Common myeloid progenitor, CD34-positive (primary cell): ENCODE measurements at regions not wholly inside any gene's neighbourhood (a gene's known extent, or its start where the extent isn't known, plus 50 kb on each side); places are given as distances from the start of the nearest gene placed in this dataset.

Experiments used
- CTCF ChIA-PET: fragments of 350-600 bp; sonication (Branson Sonifier 250); formaldehyde crosslinking; loops from one replicate; lab custom pipeline; 2021; ENCODE audit warnings: antibody characterized with exemption; lab: Charles Lee
- POLR2A ChIA-PET: fragments of 350-600 bp; sonication (Branson Sonifier 250); formaldehyde crosslinking; loops from one replicate; lab custom pipeline; 2021; ENCODE audit warnings: antibody characterized with exemption; lab: Charles Lee
- DNase-seq, 3 donors: peaks; one replicate each; pipeline versions ENCODE4 v3.0.0 to v3.0.0-alpha.2; 2013
- H3K27ac ChIP-seq, 2 experiments: 1 replicate in 1 of 2; 2 replicates in 1 of 2; pipeline ENCODE4 v1.7.0; 2013; ENCODE audit warnings: inconsistent platforms in 2 of 2, low read length in 2 of 2, mild to moderate bottlenecking in 2 of 2, low read depth in 1 of 2, moderate library complexity in 1 of 2; ENCODE audit not compliant: severe bottlenecking in 2 of 2, insufficient read depth in 1 of 2, poor library complexity in 1 of 2
- H3K27me3 ChIP-seq, 5 experiments: replicated peaks in 2 of 5; 1 replicate in 3 of 5; 2 replicates in 2 of 5; pipeline versions ENCODE4 v1.6.1 to v1.7.0; 2013; ENCODE audit warnings: low read length in 4 of 5, mild to moderate bottlenecking in 2 of 5, moderate library complexity in 2 of 5, inconsistent platforms in 1 of 5; ENCODE audit not compliant: insufficient read depth in 5 of 5, control insufficient read depth in 4 of 5
- H3K36me3 ChIP-seq, 4 experiments: 1 replicate in 2 of 4; 2 replicates in 2 of 4; pipeline versions ENCODE4 v1.6.1 to v1.7.0; 2013; ENCODE audit warnings: low read length in 3 of 4, control low read depth in 1 of 4, mild to moderate bottlenecking in 1 of 4; ENCODE audit not compliant: control insufficient read depth in 4 of 4, insufficient read depth in 4 of 4
- H3K4me1 ChIP-seq, 4 experiments: 1 replicate in 3 of 4; 2 replicates in 1 of 4; pipeline versions ENCODE4 v1.6.1 to v1.7.1; 2013; ENCODE audit warnings: low read length in 3 of 4, mild to moderate bottlenecking in 3 of 4, control low read depth in 1 of 4, inconsistent platforms in 1 of 4, moderate library complexity in 1 of 4; ENCODE audit not compliant: control insufficient read depth in 4 of 4, insufficient read depth in 4 of 4; ENCODE audit errors: control extremely low read depth in 1 of 4
- H3K4me3 ChIP-seq, 7 experiments: 1 replicate in 4 of 7; 2 replicates in 3 of 7; pipeline versions ENCODE4 v1.5.1 to v1.7.0; 2013; ENCODE audit warnings: mild to moderate bottlenecking in 7 of 7, low read length in 6 of 7, moderate library complexity in 6 of 7, inconsistent platforms in 2 of 7, low read depth in 2 of 7, control low read depth in 1 of 7; ENCODE audit not compliant: insufficient read depth in 4 of 7, control insufficient read depth in 1 of 7; ENCODE audit errors: extremely low read depth in 1 of 7
- H3K9me3 ChIP-seq, 5 experiments: 1 replicate in 4 of 5; 2 replicates in 1 of 5; pipeline versions ENCODE4 v1.6.1 to v1.7.1; 2013; ENCODE audit warnings: low read length in 4 of 5, mild to moderate bottlenecking in 2 of 5, inconsistent platforms in 1 of 5, low read depth in 1 of 5, moderate library complexity in 1 of 5; ENCODE audit not compliant: control insufficient read depth in 4 of 5, insufficient read depth in 2 of 5; ENCODE audit errors: control extremely low read depth in 1 of 5
- WGBS: methylation state at CpG from one replicate; pipeline ENCODE4 v1.1.5; 2013; ENCODE audit not compliant: insufficient coverage; 5-methylcytosine and 5-hydroxymethylcytosine counted together

DNA sequence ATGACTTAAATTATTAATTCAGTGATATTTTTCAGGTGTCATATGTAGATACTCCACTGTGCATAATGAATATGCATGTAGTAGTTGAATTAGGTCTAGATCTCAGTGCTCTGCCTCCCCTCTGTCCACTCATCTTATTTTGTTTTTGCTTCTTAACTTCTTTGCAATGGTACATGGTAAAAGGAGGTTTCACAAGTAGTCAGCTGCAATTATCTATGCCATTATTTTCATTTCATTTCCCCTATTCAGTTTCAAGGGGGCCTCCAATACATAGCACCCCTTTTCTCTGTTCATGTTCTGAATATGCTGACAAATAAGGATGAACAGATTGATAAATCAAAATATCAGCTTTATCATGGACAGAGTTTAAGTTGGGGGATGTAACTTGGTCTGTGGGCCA is 511.6 kb upstream of the ZNF608 start:
- no peaks in the 10 kb centered on the region for H3K36me3 ChIP-seq
- ChIA-PET CTCF (no interaction called here), POLR2A (no interaction called here)

DNA sequence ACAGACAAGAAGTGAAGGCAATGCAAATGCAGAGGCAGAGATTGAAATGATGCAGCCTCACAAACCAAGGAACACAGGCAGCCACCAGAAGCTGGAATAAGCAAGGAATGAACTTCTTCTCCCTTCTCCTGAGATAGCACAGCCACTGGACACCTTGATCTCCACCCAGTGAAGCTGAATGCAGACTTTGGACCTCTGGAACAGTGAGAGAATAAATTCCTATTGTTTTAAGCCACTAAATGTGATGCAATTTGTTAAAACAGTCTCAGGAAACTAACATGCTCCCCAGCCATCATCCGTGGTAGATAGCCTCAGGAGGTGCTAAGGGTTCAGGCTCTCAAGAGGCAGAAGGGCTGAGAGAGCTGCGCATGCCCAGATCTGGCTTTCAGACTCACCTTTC is 512.2 kb upstream of the ZNF608 start:
- no peaks in the 10 kb centered on the region for H3K4me1 ChIP-seq
- peaks cover 0 to 8% (median 2%) of the 10 kb centered on the region in 5 experiments for H3K9me3 ChIP-seq
- ChIA-PET CTCF (no interaction called here), POLR2A (no interaction called here)
- no peak overlapping the region for H3K27ac ChIP-seq
- H3K27me3 ChIP-seq = peaks cover 0 to 2% (median 0%) of the 10 kb centered on the region in 5 experiments
- H3K4me3 ChIP-seq = no peak overlapping the region
- 50% methylated on average over 1 of the region's 2 CpGs for WGBS
- H3K36me3 ChIP-seq = no peaks in the 10 kb centered on the region
- DNase-seq = no peak

More for the DNA sequence above, 511.6 kb upstream of the ZNF608 start:
- H3K4me1 ChIP-seq = no peaks in the 10 kb centered on the region
- peaks cover 0 to 9% (median 3%) of the 10 kb centered on the region in 5 experiments for H3K9me3 ChIP-seq
- H3K27me3 ChIP-seq = peaks cover 0 to 2% (median 0%) of the 10 kb centered on the region in 5 experiments
- no peak overlapping the region for H3K4me3 ChIP-seq
- DNase-seq = no peak
- H3K27ac ChIP-seq = no peak overlapping the region

DNA sequence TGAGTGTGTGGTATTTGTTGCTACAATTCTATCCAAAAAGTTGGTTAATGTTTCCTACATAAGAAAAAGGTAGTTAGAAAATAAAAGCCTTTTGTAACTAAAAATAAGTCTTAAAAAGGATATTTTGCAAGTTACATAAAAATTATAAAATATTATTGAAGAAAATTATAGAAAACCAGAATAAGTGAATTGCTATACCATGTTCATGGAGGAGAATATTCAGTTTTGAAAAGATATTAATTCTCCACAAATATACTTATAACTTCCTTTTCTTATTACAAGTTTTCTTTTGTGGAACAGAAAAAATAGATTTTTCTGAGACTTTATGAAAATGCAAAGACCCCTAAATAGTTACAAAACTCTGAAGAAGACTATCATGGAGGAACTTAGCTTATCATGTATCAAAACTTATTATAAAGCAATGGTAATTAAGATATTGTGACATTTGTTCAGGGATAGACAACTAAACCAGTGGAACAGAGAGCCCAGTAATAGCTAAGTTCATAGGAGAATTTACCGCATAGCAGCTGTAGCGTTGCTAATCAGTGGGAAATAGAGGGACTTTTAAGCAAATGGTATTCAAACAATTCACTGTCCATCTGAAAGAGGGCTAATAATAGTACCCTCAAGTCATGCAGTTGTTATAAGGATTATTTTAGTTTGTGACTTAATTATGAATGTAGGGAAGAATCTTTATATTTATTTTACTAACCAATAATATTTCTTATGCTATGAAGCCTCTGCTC is 515.2 kb upstream of the ZNF608 start:
- DNase-seq = no peak
- peaks cover 0 to 2% (median 0%) of the 10 kb centered on the region in 5 experiments for H3K27me3 ChIP-seq
- H3K36me3 ChIP-seq = no peaks in the 10 kb centered on the region
- WGBS = 95% methylated on average over 2 of the region's 2 CpGs
- ChIA-PET CTCF (no interaction called here), POLR2A (no interaction called here)
- no peaks in the 10 kb centered on the region for H3K4me1 ChIP-seq
- H3K27ac ChIP-seq = no peak overlapping the region
- peaks cover 0 to 2% (median 0%) of the 10 kb centered on the region in 5 experiments for H3K9me3 ChIP-seq
- no peak overlapping the region for H3K4me3 ChIP-seq

DNA sequence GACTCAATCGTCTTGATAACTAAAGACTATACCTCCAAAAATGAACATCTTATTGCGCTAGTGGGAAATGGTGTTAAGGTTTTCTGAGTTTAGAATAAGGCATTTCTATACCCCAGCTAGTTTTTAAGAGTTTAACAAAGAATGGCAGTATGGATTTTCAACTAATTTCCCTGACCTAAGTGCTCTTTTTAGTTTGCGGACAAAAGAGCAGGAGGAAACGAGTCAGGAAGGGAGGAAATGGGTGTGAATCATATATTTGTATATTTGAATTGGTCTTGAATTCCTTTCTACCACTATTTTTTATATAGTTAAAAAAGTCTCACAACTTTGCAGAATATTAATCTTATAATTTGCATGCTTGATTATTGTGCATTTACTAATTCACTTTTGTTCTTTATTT is 516.3 kb upstream of the ZNF608 start:
- no peaks in the 10 kb centered on the region for H3K36me3 ChIP-seq
- H3K27me3 ChIP-seq = peaks cover 0 to 2% (median 0%) of the 10 kb centered on the region in 5 experiments
- H3K4me3 ChIP-seq = no peak overlapping the region
- H3K27ac ChIP-seq = no peak overlapping the region
- H3K4me1 ChIP-seq = no peaks in the 10 kb centered on the region
- POLR2A ChIA-PET = no interaction called here
- DNase-seq = no peak
- CTCF ChIA-PET = no interaction called here
- WGBS = no CpG with 5 or more reads among the region's 4 CpGs
- H3K9me3 ChIP-seq = peaks cover 0 to 2% (median 0%) of the 10 kb centered on the region in 5 experiments

DNA sequence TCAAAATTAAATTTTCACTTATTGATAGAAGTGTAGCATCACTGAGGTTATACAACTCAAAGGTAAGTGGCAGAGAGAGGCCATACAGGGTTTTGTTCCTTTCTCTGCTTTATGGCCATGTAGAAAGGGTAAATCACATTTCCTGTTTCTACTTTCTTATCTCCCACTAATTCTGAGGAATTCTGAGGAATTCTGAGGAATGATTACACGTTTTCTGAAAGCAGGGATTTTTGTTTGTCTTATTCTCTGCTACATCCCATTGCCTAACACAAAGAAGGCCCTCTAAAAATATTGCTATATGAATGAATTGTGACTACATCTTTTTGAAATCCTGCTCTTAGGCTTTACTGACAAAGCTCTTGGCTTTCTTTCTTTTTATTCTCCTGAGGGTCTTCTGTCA is 516.9 kb upstream of the ZNF608 start:
- Histone ChIP-seq H3K9me3 (peaks cover 0 to 2% (median 0%) of the 10 kb centered on the region in 5 experiments), H3K4me1 (no peaks in the 10 kb centered on the region), H3K36me3 (no peaks in the 10 kb centered on the region), H3K27ac (no peak overlapping the region), H3K27me3 (peaks cover 0 to 2% (median 0%) of the 10 kb centered on the region in 5 experiments), H3K4me3 (no peak overlapping the region)
- WGBS = no CpG with 5 or more reads among the region's 1 CpG
- POLR2A ChIA-PET = no interaction called here
- CTCF ChIA-PET = no interaction called here
- DNase-seq = no peak

DNA sequence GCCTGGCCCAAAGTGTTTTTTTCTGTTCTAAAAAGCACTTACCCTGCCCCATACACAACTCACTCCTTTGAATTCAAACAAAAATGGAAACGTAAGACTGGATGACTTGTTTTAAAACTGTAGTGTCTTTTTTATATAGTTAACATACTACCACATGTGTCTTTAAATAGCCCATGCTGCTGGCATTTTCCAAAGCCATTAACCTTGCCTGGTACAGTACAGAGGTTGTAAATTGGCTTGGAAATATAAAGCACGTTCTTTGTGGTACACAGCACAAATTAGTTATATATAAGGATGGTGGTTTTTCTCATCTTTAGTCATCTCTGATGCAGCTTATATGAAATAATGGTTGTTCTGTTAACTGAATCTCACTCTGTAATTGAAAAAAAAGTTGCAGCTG is 519.7 kb upstream of the ZNF608 start:
- 80% methylated on average over 1 of the region's 2 CpGs for WGBS
- DNase-seq = no peak
- H3K27me3 ChIP-seq = no peaks in the 10 kb centered on the region
- no peak overlapping the region for H3K27ac ChIP-seq
- ChIA-PET CTCF (no interaction called here), POLR2A (no interaction called here)
- no peak overlapping the region for H3K4me3 ChIP-seq
- no peaks in the 10 kb centered on the region for H3K36me3 ChIP-seq
- peaks cover 0 to 2% (median 0%) of the 10 kb centered on the region in 5 experiments for H3K9me3 ChIP-seq
- no peaks in the 10 kb centered on the region for H3K4me1 ChIP-seq

DNA sequence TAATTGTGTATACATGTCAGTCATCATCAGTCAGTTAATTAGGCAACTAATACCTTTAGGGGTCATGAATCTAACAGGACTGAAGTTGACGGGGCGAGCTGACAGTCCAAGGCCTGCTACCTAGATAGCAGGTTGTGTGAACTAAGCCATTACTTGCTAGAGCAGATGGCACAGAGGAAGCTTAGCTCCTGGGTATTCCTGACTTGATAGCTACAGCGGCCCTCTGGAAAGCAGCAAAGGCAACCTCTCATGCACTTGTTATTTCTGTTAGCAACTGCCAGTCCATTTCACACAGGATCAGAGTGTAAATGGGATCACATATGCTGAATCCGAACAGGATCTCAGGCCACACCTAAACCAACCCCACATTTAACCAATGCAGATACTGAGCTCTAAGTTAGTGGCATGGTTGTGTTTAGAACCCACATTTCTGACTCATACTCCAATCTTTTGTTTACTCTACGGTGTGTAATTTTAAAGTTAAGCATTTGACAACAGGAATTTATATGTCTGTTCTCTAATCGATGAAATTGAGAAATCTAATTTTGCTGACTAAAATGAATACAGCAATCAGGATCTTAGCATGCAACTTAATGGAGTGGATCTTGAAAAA is 521.3 kb upstream of the ZNF608 start:
- Histone ChIP-seq H3K27me3 (no peaks in the 10 kb centered on the region), H3K27ac (no peak overlapping the region), H3K4me3 (no peak overlapping the region), H3K4me1 (peaks cover 0 to 13% (median 2%) of the 10 kb centered on the region in 4 experiments), H3K36me3 (no peaks in the 10 kb centered on the region), H3K9me3 (no peaks in the 10 kb centered on the region)
- WGBS = 100% methylated on average over 3 of the region's 6 CpGs
- ChIA-PET CTCF (no interaction called here), POLR2A (no interaction called here)
- no peak for DNase-seq
